Upper lobe of right lung (tissue), 1 donor: ENCODE measurements at regions not wholly inside any gene's neighbourhood (a gene's known extent, or its start where the extent isn't known, plus 50 kb on each side); places are given as distances from the start of the nearest gene placed in this dataset.

ENCODE experiments used
- ATAC-seq: fragments of 200-7000 bp; cut with Tn5 transposase; one replicate; pipeline ENCODE4 v1.9.1; 2020; ENCODE audit warnings: mild to moderate bottlenecking, moderate library complexity
- DNase-seq: peaks from one replicate; pipeline ENCODE4 v3.0.0-alpha.2; 2020
- H3K27ac ChIP-seq: fragments of 200-600 bp; one replicate; pipeline ENCODE4 v1.8.0; 2022
- H3K27me3 ChIP-seq: fragments of 200-600 bp; one replicate; pipeline ENCODE4 v1.8.0; 2022; ENCODE audit warnings: mild to moderate bottlenecking
- H3K36me3 ChIP-seq: fragments of 200-600 bp; one replicate; pipeline ENCODE4 v1.8.0; 2022
- H3K4me1 ChIP-seq: fragments of 200-600 bp; one replicate; pipeline ENCODE4 v1.8.0; 2022
- H3K4me3 ChIP-seq: fragments of 200-600 bp; one replicate; pipeline ENCODE4 v1.8.0; 2022; ENCODE audit warnings: mild to moderate bottlenecking
- H3K9me3 ChIP-seq: fragments of 200-600 bp; one replicate; pipeline ENCODE4 v1.8.0; 2022
- intact Hi-C: fragments of 100-400 bp; cut with DNase I; formaldehyde crosslinking; loops from one replicate; pipeline ENCODE4 v1.11.0; 2022
- TF ChIP-seq, protein P1 (sequence below): fragments of 200-600 bp; IDR thresholded peaks from one replicate; pipeline ENCODE4 v1.8.0; 2022; ENCODE audit warnings: antibody characterized with exemption
- donor health status: DM: no; HTN: yes; CAD: no; lungs with severe emphysema.

GRCh38 chr6:134698228-134698627 lies 251.7 kb downstream of the ALDH8A1 start:
- intact Hi-C loops: no loop called here
- Histone ChIP-seq H3K36me3 (no peaks in the 10 kb centered on the region), H3K4me3 (no peak overlapping the region), H3K9me3 (no peaks in the 10 kb centered on the region), H3K4me1 (no peaks in the 10 kb centered on the region), H3K27me3 (no peaks in the 10 kb centered on the region), H3K27ac (no peak overlapping the region)
- ATAC-seq: no peak
- TF ChIP-seq, protein P1, sequence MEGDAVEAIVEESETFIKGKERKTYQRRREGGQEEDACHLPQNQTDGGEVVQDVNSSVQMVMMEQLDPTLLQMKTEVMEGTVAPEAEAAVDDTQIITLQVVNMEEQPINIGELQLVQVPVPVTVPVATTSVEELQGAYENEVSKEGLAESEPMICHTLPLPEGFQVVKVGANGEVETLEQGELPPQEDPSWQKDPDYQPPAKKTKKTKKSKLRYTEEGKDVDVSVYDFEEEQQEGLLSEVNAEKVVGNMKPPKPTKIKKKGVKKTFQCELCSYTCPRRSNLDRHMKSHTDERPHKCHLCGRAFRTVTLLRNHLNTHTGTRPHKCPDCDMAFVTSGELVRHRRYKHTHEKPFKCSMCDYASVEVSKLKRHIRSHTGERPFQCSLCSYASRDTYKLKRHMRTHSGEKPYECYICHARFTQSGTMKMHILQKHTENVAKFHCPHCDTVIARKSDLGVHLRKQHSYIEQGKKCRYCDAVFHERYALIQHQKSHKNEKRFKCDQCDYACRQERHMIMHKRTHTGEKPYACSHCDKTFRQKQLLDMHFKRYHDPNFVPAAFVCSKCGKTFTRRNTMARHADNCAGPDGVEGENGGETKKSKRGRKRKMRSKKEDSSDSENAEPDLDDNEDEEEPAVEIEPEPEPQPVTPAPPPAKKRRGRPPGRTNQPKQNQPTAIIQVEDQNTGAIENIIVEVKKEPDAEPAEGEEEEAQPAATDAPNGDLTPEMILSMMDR: no peak
- no peak for DNase-seq

DNA sequence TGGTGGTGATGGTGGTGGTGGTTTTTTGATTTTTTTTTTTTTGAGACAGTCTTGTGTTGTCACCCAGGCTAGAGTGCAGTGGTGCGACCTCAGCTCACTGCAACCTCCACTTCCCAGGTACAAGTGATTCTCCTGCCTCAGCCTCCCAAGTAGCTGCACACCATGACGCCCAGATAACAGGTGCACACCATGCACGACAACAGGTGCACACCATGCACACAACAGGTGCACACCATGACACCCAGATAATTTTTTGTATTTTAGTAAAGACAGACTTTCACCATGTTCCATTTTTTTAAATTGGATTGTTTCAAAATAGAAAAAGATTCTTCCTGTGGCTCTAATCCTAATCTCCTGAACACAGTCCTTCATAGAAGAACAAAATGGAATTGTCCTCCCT lies 257.9 kb downstream of the ALDH8A1 start:
- no peaks in the 10 kb centered on the region for H3K4me1 ChIP-seq
- no peak overlapping the region for H3K4me3 ChIP-seq
- ATAC-seq (no peak), DNase-seq (no peak)
- H3K36me3 ChIP-seq: no peaks in the 10 kb centered on the region
- H3K9me3 ChIP-seq: no peaks in the 10 kb centered on the region
- intact Hi-C loops: no loop called here
- TF ChIP-seq, protein P1: no peak
- no peak overlapping the region for H3K27ac ChIP-seq
- no peaks in the 10 kb centered on the region for H3K27me3 ChIP-seq

- Histone ChIP-seq H3K27me3 (no peaks in the 10 kb centered on the region), H3K27ac (no peak overlapping the region), H3K4me3 (no peak overlapping the region), H3K4me1 (no peaks in the 10 kb centered on the region), H3K9me3 (no peaks in the 10 kb centered on the region), H3K36me3 (no peaks in the 10 kb centered on the region)
- intact Hi-C loops: no loop called here
- ATAC-seq (no peak), DNase-seq (no peak)
- TF ChIP-seq, protein P1: no peak
Observed at GRCh38 chr6:134691180-134691579, 258.7 kb downstream of the ALDH8A1 start.

DNA sequence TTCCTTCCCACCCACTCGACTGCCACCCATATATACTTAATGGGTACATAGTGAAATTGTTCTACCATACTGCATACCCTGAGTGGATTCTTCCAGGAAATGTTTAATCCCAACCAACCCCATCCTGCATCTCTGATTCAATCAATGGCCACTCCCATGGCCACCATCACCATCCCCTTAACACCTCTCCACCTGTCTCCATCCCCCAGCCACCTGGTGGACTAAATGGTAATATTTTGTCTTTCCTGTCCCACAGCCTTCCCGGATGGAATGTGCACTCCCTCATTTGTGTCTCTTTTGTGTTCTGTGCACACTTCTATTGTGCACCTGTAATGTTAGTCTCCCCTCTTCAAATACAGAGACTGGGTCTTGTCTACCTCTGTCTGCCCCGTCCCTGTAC lies 259.9 kb downstream of the ALDH8A1 start:
- H3K27ac ChIP-seq: no peak overlapping the region
- no peaks in the 10 kb centered on the region for H3K9me3 ChIP-seq
- H3K36me3 ChIP-seq: no peaks in the 10 kb centered on the region
- TF ChIP-seq, protein P1: no peak
- H3K4me1 ChIP-seq: no peaks in the 10 kb centered on the region
- no peak overlapping the region for H3K4me3 ChIP-seq
- H3K27me3 ChIP-seq: no peaks in the 10 kb centered on the region
- intact Hi-C loops: no loop called here
- ATAC-seq (no peak), DNase-seq (no peak)

DNA sequence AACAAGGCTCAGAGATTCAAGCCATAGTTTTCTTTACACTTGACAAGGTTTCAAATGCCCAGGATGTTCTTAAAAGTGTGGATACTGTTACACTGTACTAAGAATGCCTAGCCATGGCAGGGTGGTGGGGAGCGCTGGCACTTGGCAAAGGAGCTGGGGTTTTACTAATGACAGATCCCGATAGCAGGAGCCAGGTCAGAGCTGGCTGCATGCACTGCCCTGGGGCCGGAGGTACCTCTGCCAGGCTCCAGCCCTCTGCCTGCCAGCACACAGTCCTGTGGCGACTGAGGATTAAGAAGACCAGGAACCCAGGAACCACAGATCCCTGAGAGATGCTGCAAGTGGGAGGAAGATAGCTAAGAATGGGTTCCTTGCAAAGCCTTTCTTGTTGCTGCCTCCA lies 260.3 kb downstream of the ALDH8A1 start:
- intact Hi-C loops: no loop called here
- DNase-seq (no peak), ATAC-seq (no peak)
- TF ChIP-seq, protein P1: no peak
- no peaks in the 10 kb centered on the region for H3K9me3 ChIP-seq
- no peak overlapping the region for H3K4me3 ChIP-seq
- H3K27ac ChIP-seq: no peak overlapping the region
- H3K27me3 ChIP-seq: no peaks in the 10 kb centered on the region
- H3K36me3 ChIP-seq: no peaks in the 10 kb centered on the region
- H3K4me1 ChIP-seq: no peaks in the 10 kb centered on the region

GRCh38 chr6:134689177-134689576 lies 260.7 kb downstream of the ALDH8A1 start:
- Histone ChIP-seq H3K4me1 (no peaks in the 10 kb centered on the region), H3K36me3 (no peaks in the 10 kb centered on the region), H3K27ac (no peak overlapping the region), H3K9me3 (no peaks in the 10 kb centered on the region), H3K27me3 (no peaks in the 10 kb centered on the region), H3K4me3 (no peak overlapping the region)
- no peak for DNase-seq
- intact Hi-C loops: no loop called here
- TF ChIP-seq, protein P1: no peak
- no peak for ATAC-seq
